ENCODE measurements at regions not wholly inside any gene's neighbourhood (a gene's known extent, or its start where the extent isn't known, plus 50 kb on each side); places are given as distances from the start of the nearest gene placed in this dataset.

GRCh38 chr5:58076483-58077257 is 383.2 kb downstream of the PLK2 start:
- TF ChIP-seq GATA2 (IDR thresholded peaks at IDR 0.05; ENCODE audit: low read depth, low read length) (no peak), GATA3 (IDR thresholded peaks at IDR 0.05; ENCODE audit: low read depth, low read length) (no peak)
